Body of pancreas (tissue), 4 donors: ENCODE measurements at regions not wholly inside any gene's neighbourhood (a gene's known extent, or its start where the extent isn't known, plus 50 kb on each side); places are given as distances from the start of the nearest gene placed in this dataset.

Source experiments
- POLR2A ChIP-seq, 3 donors: fragments of 450-650 bp; IDR thresholded peaks; one replicate each; pipeline ENCODE4 v1.6.1; 2016; ENCODE audit warnings: antibody characterized with exemption in 3 of 3, mild to moderate bottlenecking in 2 of 3
- TF ChIP-seq, protein P1 (sequence below), 7 experiments: fragments of 450-650 bp in 4 of 7; fragments of 200-600 bp in 3 of 7; sonication (generic) in 3 of 7; IDR thresholded peaks; one replicate each; pipeline ENCODE4 v1.5.1; 2016 to 2019; ENCODE audit warnings: antibody characterized with exemption in 7 of 7

DNA sequence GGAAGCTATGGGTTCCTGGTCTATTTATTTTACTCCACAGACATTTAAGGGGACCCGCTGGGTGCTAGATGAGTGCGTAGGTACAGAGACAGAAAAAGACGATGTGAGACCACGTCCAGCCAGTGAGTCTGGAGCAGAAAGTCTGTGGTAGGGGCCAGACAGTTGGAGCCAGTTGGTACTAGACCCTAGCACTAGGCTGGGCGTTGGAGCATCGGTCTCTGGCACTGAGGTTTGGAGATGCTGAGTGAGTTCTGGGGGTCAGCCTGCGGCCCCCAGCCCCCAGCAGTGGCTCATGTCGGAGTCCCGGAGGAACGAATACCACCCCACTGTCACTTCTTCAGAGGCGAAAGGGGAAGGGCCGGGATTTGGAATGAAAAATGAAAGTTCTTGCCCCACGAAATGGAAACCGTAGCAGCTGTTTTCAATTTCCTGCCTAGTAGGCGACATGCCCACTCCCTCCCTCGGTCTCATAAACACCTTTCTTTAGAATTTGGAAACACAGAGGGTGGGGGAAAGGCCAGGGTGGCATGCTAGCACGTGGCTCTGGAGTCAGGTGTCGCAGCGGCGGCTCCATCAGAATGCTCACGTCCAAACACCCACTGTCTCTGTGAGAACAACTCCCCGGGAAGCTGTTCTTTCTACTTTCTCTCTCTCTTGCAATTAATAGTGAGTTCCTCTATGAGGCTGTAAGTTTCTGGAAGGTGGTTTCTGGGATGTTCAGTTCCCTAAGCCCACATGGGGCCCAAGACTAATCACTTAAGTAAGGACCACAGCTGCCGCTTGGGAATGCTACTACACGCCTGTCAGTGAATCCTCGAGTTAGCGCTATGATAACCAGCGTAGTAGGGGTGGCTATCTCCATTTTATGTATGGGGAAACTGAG lies 96.8 kb downstream of the IRF8 start:
- TF ChIP-seq, protein P1, sequence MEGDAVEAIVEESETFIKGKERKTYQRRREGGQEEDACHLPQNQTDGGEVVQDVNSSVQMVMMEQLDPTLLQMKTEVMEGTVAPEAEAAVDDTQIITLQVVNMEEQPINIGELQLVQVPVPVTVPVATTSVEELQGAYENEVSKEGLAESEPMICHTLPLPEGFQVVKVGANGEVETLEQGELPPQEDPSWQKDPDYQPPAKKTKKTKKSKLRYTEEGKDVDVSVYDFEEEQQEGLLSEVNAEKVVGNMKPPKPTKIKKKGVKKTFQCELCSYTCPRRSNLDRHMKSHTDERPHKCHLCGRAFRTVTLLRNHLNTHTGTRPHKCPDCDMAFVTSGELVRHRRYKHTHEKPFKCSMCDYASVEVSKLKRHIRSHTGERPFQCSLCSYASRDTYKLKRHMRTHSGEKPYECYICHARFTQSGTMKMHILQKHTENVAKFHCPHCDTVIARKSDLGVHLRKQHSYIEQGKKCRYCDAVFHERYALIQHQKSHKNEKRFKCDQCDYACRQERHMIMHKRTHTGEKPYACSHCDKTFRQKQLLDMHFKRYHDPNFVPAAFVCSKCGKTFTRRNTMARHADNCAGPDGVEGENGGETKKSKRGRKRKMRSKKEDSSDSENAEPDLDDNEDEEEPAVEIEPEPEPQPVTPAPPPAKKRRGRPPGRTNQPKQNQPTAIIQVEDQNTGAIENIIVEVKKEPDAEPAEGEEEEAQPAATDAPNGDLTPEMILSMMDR (IDR thresholded peaks at IDR 0.05) = no peak
- no peak for TF ChIP-seq POLR2A (IDR thresholded peaks at IDR 0.05)
